Loucy (cell line): ENCODE measurements at regions not wholly inside any gene's neighbourhood (a gene's known extent, or its start where the extent isn't known, plus 50 kb on each side); places are given as distances from the start of the nearest gene placed in this dataset.

ENCODE experiments used
- CTCF ChIP-seq: fragments of 200-600 bp; sonication (generic); conservative IDR thresholded peaks from 2 replicates; pipeline ENCODE4 v1.5.1; 2014; ENCODE audit warnings: mild to moderate bottlenecking, antibody characterized with exemption, low read length
- EZH2phosphoT487 ChIP-seq: fragments of 200-600 bp; IDR thresholded peaks from 2 replicates; pipeline ENCODE4 v1.6.1; 2018; ENCODE audit warnings: antibody characterized with exemption, mild to moderate bottlenecking, moderate library complexity, borderline replicate concordance

- TF ChIP-seq CTCF (no peak), EZH2phosphoT487 (no peak)
Measured at GRCh38 chr1:218785928-218786327, 387.8 kb upstream of the LYPLAL1 start.
